Common myeloid progenitor, CD34-positive (primary cell): ENCODE measurements at regions not wholly inside any gene's neighbourhood (a gene's known extent, or its start where the extent isn't known, plus 50 kb on each side); places are given as distances from the start of the nearest gene placed in this dataset.
A peak's percentile ranks its signal among the peaks of the same experiment; 100 is the strongest.

Experiments
- CTCF ChIA-PET: fragments of 350-600 bp; sonication (Branson Sonifier 250); formaldehyde crosslinking; loops from one replicate; lab custom pipeline; 2021; ENCODE audit warnings: antibody characterized with exemption; lab: Charles Lee
- POLR2A ChIA-PET: fragments of 350-600 bp; sonication (Branson Sonifier 250); formaldehyde crosslinking; loops from one replicate; lab custom pipeline; 2021; ENCODE audit warnings: antibody characterized with exemption; lab: Charles Lee
- DNase-seq, 3 donors: peaks; one replicate each; pipeline versions ENCODE4 v3.0.0 to v3.0.0-alpha.2; 2013
- H3K27ac ChIP-seq, 2 experiments: 1 replicate in 1 of 2; 2 replicates in 1 of 2; pipeline ENCODE4 v1.7.0; 2013; ENCODE audit warnings: inconsistent platforms in 2 of 2, low read length in 2 of 2, mild to moderate bottlenecking in 2 of 2, low read depth in 1 of 2, moderate library complexity in 1 of 2; ENCODE audit not compliant: severe bottlenecking in 2 of 2, insufficient read depth in 1 of 2, poor library complexity in 1 of 2
- H3K27me3 ChIP-seq, 5 experiments: replicated peaks in 2 of 5; 1 replicate in 3 of 5; 2 replicates in 2 of 5; pipeline versions ENCODE4 v1.6.1 to v1.7.0; 2013; ENCODE audit warnings: low read length in 4 of 5, mild to moderate bottlenecking in 2 of 5, moderate library complexity in 2 of 5, inconsistent platforms in 1 of 5; ENCODE audit not compliant: insufficient read depth in 5 of 5, control insufficient read depth in 4 of 5
- H3K36me3 ChIP-seq, 4 experiments: 1 replicate in 2 of 4; 2 replicates in 2 of 4; pipeline versions ENCODE4 v1.6.1 to v1.7.0; 2013; ENCODE audit warnings: low read length in 3 of 4, control low read depth in 1 of 4, mild to moderate bottlenecking in 1 of 4; ENCODE audit not compliant: control insufficient read depth in 4 of 4, insufficient read depth in 4 of 4
- H3K4me1 ChIP-seq, 4 experiments: 1 replicate in 3 of 4; 2 replicates in 1 of 4; pipeline versions ENCODE4 v1.6.1 to v1.7.1; 2013; ENCODE audit warnings: low read length in 3 of 4, mild to moderate bottlenecking in 3 of 4, control low read depth in 1 of 4, inconsistent platforms in 1 of 4, moderate library complexity in 1 of 4; ENCODE audit not compliant: control insufficient read depth in 4 of 4, insufficient read depth in 4 of 4; ENCODE audit errors: control extremely low read depth in 1 of 4
- H3K4me3 ChIP-seq, 7 experiments: 1 replicate in 4 of 7; 2 replicates in 3 of 7; pipeline versions ENCODE4 v1.5.1 to v1.7.0; 2013; ENCODE audit warnings: mild to moderate bottlenecking in 7 of 7, low read length in 6 of 7, moderate library complexity in 6 of 7, inconsistent platforms in 2 of 7, low read depth in 2 of 7, control low read depth in 1 of 7; ENCODE audit not compliant: insufficient read depth in 4 of 7, control insufficient read depth in 1 of 7; ENCODE audit errors: extremely low read depth in 1 of 7
- H3K9me3 ChIP-seq, 5 experiments: 1 replicate in 4 of 5; 2 replicates in 1 of 5; pipeline versions ENCODE4 v1.6.1 to v1.7.1; 2013; ENCODE audit warnings: low read length in 4 of 5, mild to moderate bottlenecking in 2 of 5, inconsistent platforms in 1 of 5, low read depth in 1 of 5, moderate library complexity in 1 of 5; ENCODE audit not compliant: control insufficient read depth in 4 of 5, insufficient read depth in 2 of 5; ENCODE audit errors: control extremely low read depth in 1 of 5
- WGBS: methylation state at CpG from one replicate; pipeline ENCODE4 v1.1.5; 2013; ENCODE audit not compliant: insufficient coverage; 5-methylcytosine and 5-hydroxymethylcytosine counted together

DNA sequence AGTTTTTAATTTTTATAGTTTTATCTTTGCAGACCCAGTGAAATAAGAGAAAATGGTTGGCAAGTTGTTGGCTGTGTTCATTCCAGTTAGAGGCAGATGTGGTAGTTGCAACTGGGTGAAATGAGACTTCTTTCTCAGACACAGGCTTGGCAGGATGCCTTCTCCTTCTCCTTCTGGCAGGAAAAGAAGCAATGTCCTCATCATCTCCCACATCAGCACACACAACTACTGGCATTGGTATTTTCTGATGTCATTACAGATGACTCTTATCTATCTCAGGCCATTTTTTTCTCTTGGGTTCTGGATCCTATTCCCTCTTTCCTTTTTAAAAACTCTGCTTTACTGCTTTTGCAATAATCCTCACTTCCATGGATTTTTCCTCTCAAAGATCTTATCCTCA lies 103.3 kb upstream of the EDIL3 start:
- Histone ChIP-seq H3K27ac (no peak overlapping the region), H3K27me3 (peaks cover 0 to 38% (median 0%) of the 10 kb centered on the region in 5 experiments), H3K4me3 (no peak overlapping the region), H3K36me3 (no peaks in the 10 kb centered on the region), H3K4me1 (no peaks in the 10 kb centered on the region), H3K9me3 (peaks cover 0 to 3% (median 0%) of the 10 kb centered on the region in 5 experiments)
- no peak for DNase-seq
- ChIA-PET POLR2A (no interaction called here), CTCF (no interaction called here)

DNA sequence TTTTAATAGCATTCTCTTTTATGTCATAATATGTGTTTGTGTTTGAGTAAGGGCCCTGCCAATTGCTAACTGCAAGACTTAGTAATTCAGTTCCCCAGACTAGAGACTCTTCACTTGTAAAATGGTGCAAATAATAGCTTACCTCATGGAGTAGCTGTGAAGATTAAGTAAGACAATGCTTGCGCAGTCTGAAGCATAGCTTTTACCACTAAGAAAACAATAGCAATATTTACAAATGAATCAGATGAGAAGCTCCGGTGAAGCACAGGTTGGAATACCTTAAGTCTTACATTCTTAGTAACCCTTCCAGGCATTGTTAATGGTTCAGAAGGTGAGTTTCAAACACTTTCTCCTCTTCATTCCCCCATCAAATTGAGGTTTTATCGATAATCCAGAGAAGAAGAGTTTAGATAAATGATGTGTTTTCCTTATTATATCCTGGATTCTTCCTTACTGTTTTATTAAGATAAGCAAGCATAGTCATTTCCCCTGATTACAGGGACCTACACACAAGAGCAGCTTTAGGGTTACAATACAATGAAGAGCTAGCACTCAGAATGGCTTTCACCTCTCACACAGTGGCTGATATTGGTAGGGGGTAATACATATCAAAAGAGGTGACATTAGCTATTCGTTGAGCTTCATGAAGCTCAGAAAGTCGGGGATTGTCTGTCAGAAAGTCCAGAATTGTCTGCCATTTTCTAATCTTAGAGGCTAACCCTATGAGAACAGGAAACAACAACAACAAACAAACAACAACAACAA lies 96.4 kb upstream of the EDIL3 start:
- DNase-seq = no peak
- WGBS = no CpG with 5 or more reads among the region's 5 CpGs
- Histone ChIP-seq H3K36me3 (no peaks in the 10 kb centered on the region), H3K27ac (no peak overlapping the region), H3K4me1 (no peaks in the 10 kb centered on the region), H3K9me3 (no peaks in the 10 kb centered on the region), H3K27me3 (peaks cover 0 to 8% (median 0%) of the 10 kb centered on the region in 5 experiments), H3K4me3 (no peak overlapping the region)
- POLR2A ChIA-PET = no interaction called here
- CTCF ChIA-PET = no interaction called here

DNA sequence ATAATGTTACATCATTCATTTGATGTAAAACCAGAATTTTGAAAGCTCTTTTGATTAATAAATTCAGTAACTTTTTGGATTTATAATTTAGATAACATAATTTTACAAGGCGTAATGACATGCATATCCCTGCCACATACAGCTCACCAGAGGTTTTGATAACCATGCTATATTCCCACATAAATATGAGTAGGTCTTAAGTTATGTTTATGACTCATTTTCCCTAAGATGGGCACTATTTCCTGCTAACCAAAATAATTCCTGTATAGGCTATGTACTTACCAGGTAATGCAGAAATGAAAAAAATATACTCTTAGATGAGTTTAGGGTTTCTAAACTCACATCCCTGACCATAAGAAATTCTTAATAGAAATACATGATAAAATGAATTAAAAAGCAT lies 93.9 kb upstream of the EDIL3 start:
- POLR2A ChIA-PET = no interaction called here
- no CpG with 5 or more reads among the region's 1 CpG for WGBS
- Histone ChIP-seq H3K27me3 (peaks cover 0 to 2% (median 0%) of the 10 kb centered on the region in 5 experiments), H3K27ac (no peak overlapping the region), H3K36me3 (no peaks in the 10 kb centered on the region), H3K4me3 (no peak overlapping the region), H3K9me3 (no peaks in the 10 kb centered on the region), H3K4me1 (no peaks in the 10 kb centered on the region)
- DNase-seq = no peak
- CTCF ChIA-PET = no interaction called here

DNA sequence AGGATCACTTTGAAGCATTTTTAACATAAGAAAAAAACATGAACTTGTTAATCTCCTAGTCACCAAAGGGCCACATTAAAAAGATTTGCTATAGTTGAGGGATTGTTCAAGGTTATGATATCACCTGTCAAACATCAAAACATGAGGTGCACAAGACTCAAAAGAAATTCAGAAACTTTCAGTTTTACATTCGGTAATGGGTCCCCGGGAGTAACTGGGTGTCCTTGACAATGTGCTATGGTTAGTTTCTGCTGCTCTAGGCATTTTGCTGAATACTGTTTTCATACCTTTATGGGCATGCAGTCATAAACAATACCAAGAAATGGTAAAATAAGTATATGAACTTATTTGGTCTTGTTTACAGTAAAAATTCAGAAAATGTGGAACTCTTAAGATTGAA lies 92.8 kb upstream of the EDIL3 start:
- peaks cover 0 to 2% (median 0%) of the 10 kb centered on the region in 5 experiments for H3K27me3 ChIP-seq
- WGBS = 92% methylated on average over 2 of the region's 2 CpGs
- no peak overlapping the region for H3K4me3 ChIP-seq
- ChIA-PET CTCF (no interaction called here), POLR2A (no interaction called here)
- no peaks in the 10 kb centered on the region for H3K4me1 ChIP-seq
- no peak overlapping the region for H3K27ac ChIP-seq
- no peaks in the 10 kb centered on the region for H3K9me3 ChIP-seq
- DNase-seq = no peak
- H3K36me3 ChIP-seq = no peaks in the 10 kb centered on the region

DNA sequence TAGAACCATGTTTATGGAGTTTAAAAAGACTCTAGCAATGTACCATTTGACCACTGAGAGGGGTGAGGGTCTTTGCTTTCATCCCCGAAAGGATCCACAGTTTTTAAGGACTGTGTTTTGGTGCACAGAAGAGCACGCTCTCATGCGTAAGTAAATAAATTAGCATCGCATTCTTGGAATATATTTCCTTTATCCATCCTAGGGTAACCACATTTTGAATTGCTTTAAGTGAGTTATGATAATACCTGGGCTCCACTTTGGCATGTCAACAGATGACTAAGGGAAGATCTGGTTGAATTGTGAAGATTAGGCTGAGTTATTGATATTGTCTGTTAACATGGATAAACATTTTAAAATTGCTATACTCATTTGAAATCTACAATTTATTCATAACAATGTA lies 89.4 kb upstream of the EDIL3 start:
- no peak overlapping the region for H3K4me3 ChIP-seq
- POLR2A ChIA-PET = no interaction called here
- 100% methylated on average over 1 of the region's 4 CpGs for WGBS
- no peaks in the 10 kb centered on the region for H3K27me3 ChIP-seq
- H3K36me3 ChIP-seq = no peaks in the 10 kb centered on the region
- H3K27ac ChIP-seq = no peak overlapping the region
- CTCF ChIA-PET = no interaction called here
- H3K9me3 ChIP-seq = no peaks in the 10 kb centered on the region
- H3K4me1 ChIP-seq = no peaks in the 10 kb centered on the region
- DNase-seq = no peak

DNA sequence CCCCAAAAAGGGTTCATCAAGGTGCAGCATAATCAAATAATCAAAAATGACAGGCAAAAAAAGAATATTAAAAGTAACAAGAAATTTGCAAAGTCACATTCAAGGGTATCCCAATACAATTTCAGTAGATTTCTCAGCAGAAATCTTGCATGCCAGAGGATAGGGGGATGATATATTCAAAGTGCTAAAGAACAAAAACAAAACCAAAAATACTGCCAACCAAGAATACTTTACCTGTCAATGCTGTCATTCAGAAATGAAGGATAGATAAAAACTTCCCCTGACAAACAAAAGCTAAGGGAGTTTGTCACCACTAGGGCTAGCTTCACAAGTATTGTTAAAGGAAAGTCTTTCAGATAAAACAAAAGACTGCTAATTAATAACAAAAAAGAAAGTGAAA lies 68.7 kb upstream of the EDIL3 start:
- no peak overlapping the region for H3K4me3 ChIP-seq
- H3K9me3 ChIP-seq = peaks cover 0 to 16% (median 2%) of the 10 kb centered on the region in 5 experiments
- H3K27me3 ChIP-seq = no peaks in the 10 kb centered on the region
- DNase-seq = no peak
- no peaks in the 10 kb centered on the region for H3K36me3 ChIP-seq
- no peak overlapping the region for H3K27ac ChIP-seq
- peaks cover 0 to 2% (median 0%) of the 10 kb centered on the region in 4 experiments for H3K4me1 ChIP-seq
- CTCF ChIA-PET = interaction anchor here (0.9 kb wide), 1 partner anchor 544 kb away, joined by 3 read pairs; no protein-coding TSS in a partner anchor
- POLR2A ChIA-PET = no interaction called here

DNA sequence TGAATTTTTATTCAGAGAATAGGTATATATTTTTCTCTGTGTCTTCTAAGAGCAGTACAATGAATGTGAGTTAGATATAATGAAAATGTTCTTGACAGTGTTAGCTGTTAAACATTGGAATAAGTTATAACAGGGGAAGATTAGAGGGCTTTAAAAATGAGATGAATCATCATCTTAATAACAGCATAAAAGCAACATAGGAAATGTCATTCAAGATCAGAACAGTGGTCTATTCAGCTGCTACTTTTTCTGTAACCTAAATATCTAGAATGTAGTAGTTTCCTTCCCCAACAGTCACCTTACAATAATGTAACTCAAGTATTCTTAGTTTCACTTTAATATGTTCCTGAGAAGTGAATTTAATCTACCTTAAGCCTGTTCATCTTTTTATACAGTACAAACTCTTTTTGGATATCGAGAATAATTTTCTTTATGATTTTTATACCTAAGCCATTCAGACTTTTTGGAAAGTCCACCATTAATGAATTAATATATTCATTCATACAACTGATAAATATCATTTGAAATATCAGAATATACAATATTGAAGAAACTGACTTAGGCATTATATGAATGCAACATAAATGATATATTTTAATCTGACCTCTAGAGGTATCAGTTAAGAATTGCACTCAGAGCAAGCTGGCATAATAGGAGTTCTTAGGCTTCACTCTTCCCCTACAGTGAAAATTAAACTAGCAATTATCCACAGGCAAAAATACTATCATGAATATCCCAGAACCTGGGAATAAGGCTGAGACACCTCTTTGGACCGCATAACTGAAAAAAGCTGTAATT lies 66.1 kb upstream of the EDIL3 start:
- no CpG with 5 or more reads among the region's 2 CpGs for WGBS
- Histone ChIP-seq H3K9me3 (peaks cover 0 to 16% (median 2%) of the 10 kb centered on the region in 5 experiments), H3K27me3 (no peaks in the 10 kb centered on the region), H3K4me1 (peaks cover 0 to 2% (median 0%) of the 10 kb centered on the region in 4 experiments), H3K27ac (no peak overlapping the region), H3K4me3 (no peak overlapping the region), H3K36me3 (no peaks in the 10 kb centered on the region)
- POLR2A ChIA-PET = no interaction called here
- peak in 1 of 3 donors; percentile 1 for DNase-seq
- CTCF ChIA-PET = interaction anchor here (0.6 to 1.0 kb wide), 3 partner anchors 11 to 57 kb away, joined by 3 read pairs; no protein-coding TSS in a partner anchor
